Endometrium (tissue), 2 donors: ENCODE measurements at regions not wholly inside any gene's neighbourhood (a gene's known extent, or its start where the extent isn't known, plus 50 kb on each side); places are given as distances from the start of the nearest gene placed in this dataset.
"Not testable (repeated sequence)": the region's sequence is repeated elsewhere in the genome, so short reads cannot be mapped to it uniquely, and the experiment has no call there.

Experiments
- FAIRE-seq: peaks from 2 replicates; lab custom pipeline; 2012; peaks lifted over from hg19 to GRCh38; lab: Jason Lieb, UNC
- donor health status: control.
- donor health status: control.

DNA sequence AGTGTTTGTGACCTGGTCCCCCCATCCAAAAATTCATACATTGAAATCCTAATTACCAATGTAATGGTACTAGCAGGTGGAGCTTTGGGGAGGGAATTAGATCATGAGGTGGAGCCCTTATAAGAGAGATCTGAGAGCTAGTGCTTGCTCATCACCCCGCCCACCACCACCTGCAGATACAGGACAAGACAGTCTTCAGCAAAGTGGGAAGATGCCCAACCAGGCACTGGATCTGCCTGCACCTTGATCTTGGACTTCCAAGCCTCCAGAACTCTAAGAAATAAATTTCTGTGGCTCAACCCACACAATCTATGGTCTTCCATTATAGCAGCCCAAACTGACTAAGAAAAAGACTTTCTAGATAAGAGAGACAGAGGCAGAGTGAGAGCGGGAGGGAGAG lies 343.4 kb downstream of the LRRIQ3 start:
- FAIRE-seq: no peak

DNA sequence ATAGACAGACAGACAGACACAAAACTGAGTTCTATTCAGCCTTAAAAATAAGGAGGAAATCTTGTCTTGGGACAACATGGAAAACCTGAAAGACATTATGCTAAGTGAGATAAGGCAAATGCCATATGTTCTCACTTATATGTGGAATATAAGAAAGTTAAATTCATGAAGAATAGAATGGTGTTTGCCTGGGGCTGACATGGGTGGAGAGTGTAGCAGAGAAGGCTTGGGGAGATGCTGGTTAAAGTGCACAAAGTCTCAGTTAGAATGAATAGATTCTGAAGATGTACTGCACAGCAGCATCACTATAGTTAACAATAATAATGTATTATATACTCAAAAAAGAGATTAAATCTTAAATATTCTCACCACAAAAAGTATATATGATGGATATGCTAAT lies 355.5 kb downstream of the LRRIQ3 start:
- FAIRE-seq: no peak

- no peak for FAIRE-seq
Observed at GRCh38 chr1:73839922-73840321, 358.1 kb downstream of the LRRIQ3 start.

- no peak for FAIRE-seq
Observed at GRCh38 chr1:73832276-73833181, 365.4 kb downstream of the LRRIQ3 start.

DNA sequence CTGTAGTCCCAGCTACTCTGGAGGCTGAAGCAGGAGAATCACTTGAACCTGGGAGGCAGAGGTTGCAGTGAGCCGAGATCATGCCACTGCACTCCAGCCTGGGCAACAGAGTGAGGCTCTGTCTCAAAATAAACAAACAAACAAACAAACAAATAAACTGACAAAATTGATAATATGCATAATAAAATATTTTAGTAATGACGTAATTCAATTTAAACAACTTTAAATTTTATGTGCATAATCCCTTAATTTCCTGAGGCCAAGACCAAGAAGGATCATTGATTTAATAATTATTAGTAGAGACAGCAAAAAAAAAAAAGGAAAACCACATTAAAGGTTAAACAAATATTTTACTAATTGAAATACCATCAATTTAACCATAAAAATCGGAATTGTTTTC lies 370.7 kb downstream of the LRRIQ3 start:
- not testable (repeated sequence) for FAIRE-seq

GRCh38 chr1:73824065-73824464 lies 373.9 kb downstream of the LRRIQ3 start:
- no peak for FAIRE-seq

GRCh38 chr1:73821520-73821919 lies 376.5 kb downstream of the LRRIQ3 start:
- no peak for FAIRE-seq

DNA sequence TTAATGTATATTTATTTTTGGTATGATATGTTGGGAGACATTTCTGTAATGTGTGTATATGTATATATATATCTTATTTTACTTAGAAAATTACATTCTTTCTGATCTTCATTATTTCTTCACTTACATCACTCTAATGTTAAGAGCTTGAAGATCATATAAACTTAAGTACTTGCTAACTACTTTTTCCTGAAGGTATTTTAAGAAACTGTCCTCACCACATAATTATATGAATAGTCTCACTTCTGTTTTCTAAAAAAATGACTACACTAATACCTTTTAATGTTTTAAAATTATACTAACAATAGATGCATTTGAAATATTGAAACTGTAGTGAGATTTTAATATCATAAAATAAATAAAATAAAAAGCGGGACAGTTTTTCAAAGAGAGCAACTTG lies 377.1 kb downstream of the LRRIQ3 start:
- FAIRE-seq: no peak

- no peak for FAIRE-seq
Observed at GRCh38 chr1:73813716-73814115, 384.3 kb downstream of the LRRIQ3 start.

DNA sequence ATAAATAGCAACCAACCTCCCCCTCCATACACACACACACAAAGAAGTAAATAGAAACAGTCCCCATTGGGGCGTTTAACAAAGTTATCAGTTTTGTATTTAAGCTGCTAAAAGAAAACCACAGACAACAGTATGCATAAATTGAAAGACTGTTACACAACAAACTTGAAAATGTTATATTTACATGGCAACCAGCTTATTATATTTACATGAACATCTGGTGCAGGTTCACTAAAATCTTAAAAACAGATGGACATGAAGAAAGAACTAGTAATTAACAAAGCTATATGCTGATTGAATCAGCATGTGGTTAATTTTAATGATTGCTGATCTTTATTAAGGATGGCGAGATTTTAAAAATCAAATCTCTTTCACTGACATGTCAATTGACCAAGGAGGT lies 384.7 kb downstream of the LRRIQ3 start:
- no peak for FAIRE-seq

DNA sequence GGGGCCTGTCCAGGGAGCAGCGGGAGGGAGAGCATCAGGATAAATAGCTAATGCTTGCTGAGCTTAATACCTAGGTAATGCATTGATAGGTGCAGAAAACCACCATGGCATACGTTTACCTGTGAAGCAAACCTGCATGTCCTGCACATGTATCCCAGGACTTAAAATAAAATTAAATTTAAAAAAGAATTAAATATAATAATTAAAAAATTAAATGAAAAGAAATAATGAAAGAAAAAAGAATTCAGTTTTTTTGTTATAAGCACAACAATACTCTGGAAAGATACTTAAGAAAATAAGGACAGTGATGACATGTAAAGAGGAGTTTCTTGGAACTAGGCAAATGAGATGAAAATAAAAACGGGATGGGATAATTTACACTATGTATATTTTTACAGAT lies 386.2 kb downstream of the LRRIQ3 start:
- no peak for FAIRE-seq

GRCh38 chr1:73804935-73805334 lies 393.0 kb downstream of the LRRIQ3 start:
- FAIRE-seq: no peak

DNA sequence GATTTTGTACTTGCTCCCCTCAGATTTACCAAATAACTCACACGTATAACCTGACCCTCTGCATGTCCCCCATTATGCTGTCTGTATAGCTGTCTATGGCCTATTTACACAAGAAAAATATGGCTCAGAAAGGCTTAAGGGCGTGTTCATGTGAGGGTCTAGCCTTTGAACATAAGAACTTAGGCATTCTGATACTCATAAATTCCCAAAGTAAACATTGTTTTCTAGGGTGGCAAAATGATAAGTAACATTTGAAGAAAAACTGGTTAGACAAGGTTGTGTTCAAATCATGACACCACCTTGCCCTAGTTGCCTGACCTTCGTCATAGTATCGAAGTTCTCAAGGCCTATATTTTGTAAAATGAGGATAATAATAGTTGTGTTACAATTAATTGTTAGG lies 394.6 kb downstream of the LRRIQ3 start:
- no peak for FAIRE-seq

GRCh38 chr1:73801912-73802429 lies 396.0 kb downstream of the LRRIQ3 start:
- FAIRE-seq: no peak

GRCh38 chr1:73800376-73800775 lies 397.6 kb downstream of the LRRIQ3 start:
- no peak for FAIRE-seq

- FAIRE-seq: no peak
Observed at GRCh38 chr1:73789965-73790364, 408.0 kb downstream of the LRRIQ3 start.

- no peak for FAIRE-seq
Observed at GRCh38 chr1:73784026-73784425, 413.9 kb downstream of the LRRIQ3 start.

DNA sequence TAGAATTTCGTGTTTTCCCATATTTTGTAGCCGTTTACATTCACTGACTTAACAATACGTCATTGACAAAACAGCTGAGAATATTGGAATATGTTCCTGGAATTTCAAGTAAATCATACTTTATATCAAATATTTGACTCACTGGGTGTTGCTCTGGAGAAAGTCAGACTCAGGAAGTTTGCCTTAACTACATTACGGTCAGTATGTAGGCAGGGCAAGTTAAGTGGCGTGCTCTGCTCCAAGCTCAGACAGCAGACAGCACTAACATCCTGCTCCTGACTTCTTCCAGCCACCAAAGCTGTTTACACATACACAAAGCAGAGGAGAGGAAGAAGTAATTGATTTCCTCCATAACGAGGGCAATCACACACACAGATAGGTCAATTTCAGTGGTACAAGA lies 414.6 kb downstream of the LRRIQ3 start:
- FAIRE-seq: no peak

- FAIRE-seq: no peak
Observed at GRCh38 chr1:73782901-73783300, 415.1 kb downstream of the LRRIQ3 start.

GRCh38 chr1:73781251-73781650 lies 416.7 kb downstream of the LRRIQ3 start:
- FAIRE-seq: no peak

DNA sequence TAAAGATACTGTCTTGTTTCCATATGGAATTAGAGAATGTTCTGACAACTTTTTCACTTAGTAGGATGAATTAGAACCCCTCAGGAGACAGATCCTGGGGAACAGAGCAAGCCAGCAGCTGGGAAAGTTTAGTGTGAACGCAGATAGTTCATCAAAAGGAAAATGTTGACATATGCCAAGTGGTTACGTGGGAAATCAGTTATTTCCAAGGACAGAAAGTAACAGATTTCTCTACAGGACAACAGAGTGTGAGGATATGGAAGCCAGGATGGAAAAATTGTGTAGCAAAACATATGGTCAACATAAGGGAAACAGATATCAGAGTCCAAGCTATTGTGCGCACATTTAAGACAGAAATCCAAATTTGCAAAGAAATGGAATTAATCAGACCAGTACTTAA lies 419.5 kb downstream of the LRRIQ3 start:
- FAIRE-seq: no peak

GRCh38 chr1:73775896-73776295 lies 422.1 kb downstream of the LRRIQ3 start:
- FAIRE-seq: no peak

GRCh38 chr1:73772941-73773340 lies 425.0 kb downstream of the LRRIQ3 start:
- FAIRE-seq: no peak

DNA sequence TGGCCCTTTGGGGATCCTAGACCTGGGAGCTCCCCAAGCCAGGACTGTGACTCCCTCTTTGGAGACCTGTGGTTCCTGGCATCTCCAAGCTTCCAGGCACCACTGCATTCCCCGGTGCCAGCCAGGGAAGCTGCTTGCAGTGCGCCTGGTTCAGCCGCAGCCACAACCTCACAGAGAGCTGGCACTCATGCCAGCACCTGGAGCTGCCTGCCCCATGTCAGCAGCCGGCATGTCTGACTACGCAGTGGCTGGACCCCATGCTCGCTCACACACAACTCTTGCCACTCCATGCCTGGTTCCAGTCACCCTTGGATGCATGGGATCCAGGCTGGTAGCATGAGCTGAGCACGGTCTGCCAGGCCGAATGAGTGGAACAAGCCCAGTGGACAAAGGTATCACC lies 426.6 kb downstream of the LRRIQ3 start:
- FAIRE-seq: no peak
